ENCODE measurements at regions not wholly inside any gene's neighbourhood (a gene's known extent, or its start where the extent isn't known, plus 50 kb on each side); places are given as distances from the start of the nearest gene placed in this dataset.

- TF ChIP-seq BHLHE40 (IDR thresholded peaks at IDR 0.05; ENCODE audit: low read length): no peak
- no peak for TF ChIP-seq ZNF766 (CRISPR knock-in tag; conservative IDR thresholded peaks at IDR 0.05)
- no peak for TF ChIP-seq ZNF780A (CRISPR knock-in tag; IDR thresholded peaks at IDR 0.05)
- peak; percentile 12; the same call in 1 of the 2 replicates for TF ChIP-seq NFE2 (IDR thresholded peaks at IDR 0.05; ENCODE audit: low read depth)
- no peak for TF ChIP-seq AFF1 (IDR thresholded peaks at IDR 0.05; ENCODE audit: low read depth in 1 of 2, partially characterized antibody in 2 of 2)
- no peak for TF ChIP-seq ASH1L (IDR thresholded peaks at IDR 0.05; ENCODE audit: borderline replicate concordance, low read depth, partially characterized antibody)
- no peak for TF ChIP-seq RBM22 (IDR thresholded peaks at IDR 0.05; ENCODE audit: low read depth, low read length, poor library complexity, severe bottlenecking)
- no peak for TF ChIP-seq ZNF212 (CRISPR knock-in tag; IDR thresholded peaks at IDR 0.05)
- no peak for TF ChIP-seq SNAPC5 (CRISPR knock-in tag; IDR thresholded peaks at IDR 0.05)
- no peak for TF ChIP-seq CBX1 (IDR thresholded peaks at IDR 0.05; ENCODE audit: low read depth)
- no peak for TF ChIP-seq XRCC3 (IDR thresholded peaks at IDR 0.05)
- TF ChIP-seq ZNF830 (CRISPR knock-in tag; IDR thresholded peaks at IDR 0.05): no peak
- TF ChIP-seq HSF4 (CRISPR knock-in tag; IDR thresholded peaks at IDR 0.05; ENCODE audit: borderline replicate concordance): no peak
- TF ChIP-seq CEBPG (CRISPR knock-in tag; IDR thresholded peaks at IDR 0.05): peak; percentile 24; the same call in 1 of the 2 replicates
- peak; percentile 19 to 43; a peak in 1 of 4 replicates for TF ChIP-seq CEBPG (tag; conservative IDR thresholded peaks at IDR 0.05 in 1 of 2, IDR thresholded peaks at IDR 0.05 in 1 of 2)
- no peak for TF ChIP-seq SMAD3 (CRISPR knock-in tag; conservative IDR thresholded peaks at IDR 0.05)
- no peak for TF ChIP-seq THRA (IDR thresholded peaks at IDR 0.05)
- TF ChIP-seq HDAC8 (tag; IDR thresholded peaks at IDR 0.05): no peak
- no peak for TF ChIP-seq HOMEZ (CRISPR knock-in tag; IDR thresholded peaks at IDR 0.05)
- no peak for TF ChIP-seq RHOXF2B (CRISPR knock-in tag; conservative IDR thresholded peaks at IDR 0.05)
- no peak; the same call in 1 of the 2 replicates for TF ChIP-seq CTBP1 (IDR thresholded peaks at IDR 0.05; ENCODE audit: borderline replicate concordance)
- TF ChIP-seq ZNF696 (CRISPR knock-in tag; conservative IDR thresholded peaks at IDR 0.05): no peak
These were observed 145.5 kb upstream of the NRIP1 start (continued) for GRCh38 chr21:15210235-15210678.
